OCI-LY3 (cell line): ENCODE measurements at regions not wholly inside any gene's neighbourhood (a gene's known extent, or its start where the extent isn't known, plus 50 kb on each side); places are given as distances from the start of the nearest gene placed in this dataset.
"Not testable (repeated sequence)": the region's sequence is repeated elsewhere in the genome, so short reads cannot be mapped to it uniquely, and the experiment has no call there.

Source experiments
- CTCF ChIP-seq: fragments of 200-600, 300-600 bp; sonication (generic); IDR thresholded peaks from 2 replicates; pipeline ENCODE4 v1.5.1; 2014; ENCODE audit warnings: antibody characterized with exemption, low read length, low read depth
- EZH2phosphoT487 ChIP-seq: fragments of 200-600 bp; shearing (Covaris generic); IDR thresholded peaks from 2 replicates; pipeline ENCODE4 v1.6.1; 2018; ENCODE audit warnings: antibody characterized with exemption, mixed run types, low read depth

- not testable (repeated sequence) for TF ChIP-seq EZH2phosphoT487, CTCF
Observed at GRCh38 chr1:149275802-149276201, 172.5 kb upstream of the NBPF9 start.
